Calu3 (cell line): ENCODE measurements at regions not wholly inside any gene's neighbourhood (a gene's known extent, or its start where the extent isn't known, plus 50 kb on each side); places are given as distances from the start of the nearest gene placed in this dataset.

ENCODE experiments used
- BruUV-seq: library from RNA; stranded (reverse); fragments of 400-500 nt; replicated peaks from 2 replicates; lab custom pipeline; 2021; lab: Mats Ljungman, UMichigan
- CTCF ChIA-PET: fragments of 300-600 bp; sonication (Branson Sonifier 250); formaldehyde crosslinking; loops from one replicate; lab custom pipeline; 2022; ENCODE audit warnings: antibody characterized with exemption; lab: Charles Lee
- DNase-seq: peaks from one replicate; pipeline ENCODE4 v3.0.0; 2022
- H3K27ac Mint-ChIP-seq: one replicate; pipeline ENCODE4 v1.8.0; 2022; ENCODE audit warnings: mixed read lengths; ENCODE audit not compliant: unreplicated experiment
- H3K27me3 Mint-ChIP-seq: one replicate; pipeline ENCODE4 v1.8.0; 2022; ENCODE audit warnings: mixed read lengths; ENCODE audit not compliant: unreplicated experiment
- H3K36me3 Mint-ChIP-seq: one replicate; pipeline ENCODE4 v1.8.0; 2022; ENCODE audit warnings: mild to moderate bottlenecking, moderate library complexity, mixed read lengths; ENCODE audit not compliant: insufficient read depth, unreplicated experiment
- H3K4me1 Mint-ChIP-seq: one replicate; pipeline ENCODE4 v1.8.0; 2022; ENCODE audit warnings: mild to moderate bottlenecking, low read depth, mixed read lengths; ENCODE audit not compliant: unreplicated experiment
- H3K4me3 Mint-ChIP-seq: one replicate; pipeline ENCODE4 v1.8.0; 2022; ENCODE audit warnings: mild to moderate bottlenecking, low read depth, moderate library complexity, mixed read lengths; ENCODE audit not compliant: unreplicated experiment
- H3K9me3 Mint-ChIP-seq: one replicate; pipeline ENCODE4 v1.8.0; 2022; ENCODE audit warnings: low read depth, mixed read lengths; ENCODE audit not compliant: unreplicated experiment
- intact Hi-C: fragments of 100-400 bp; cut with micrococcal nuclease; formaldehyde crosslinking; loops from one replicate; pipeline ENCODE4 v1.10.0; 2022; ENCODE audit not compliant: unreplicated experiment
- TF ChIP-seq, protein P1 (sequence below): fragments of 200-600 bp; IDR thresholded peaks from one replicate; pipeline ENCODE4 v1.8.0; 2022; ENCODE audit warnings: antibody characterized with exemption; ENCODE audit not compliant: unreplicated experiment

DNA sequence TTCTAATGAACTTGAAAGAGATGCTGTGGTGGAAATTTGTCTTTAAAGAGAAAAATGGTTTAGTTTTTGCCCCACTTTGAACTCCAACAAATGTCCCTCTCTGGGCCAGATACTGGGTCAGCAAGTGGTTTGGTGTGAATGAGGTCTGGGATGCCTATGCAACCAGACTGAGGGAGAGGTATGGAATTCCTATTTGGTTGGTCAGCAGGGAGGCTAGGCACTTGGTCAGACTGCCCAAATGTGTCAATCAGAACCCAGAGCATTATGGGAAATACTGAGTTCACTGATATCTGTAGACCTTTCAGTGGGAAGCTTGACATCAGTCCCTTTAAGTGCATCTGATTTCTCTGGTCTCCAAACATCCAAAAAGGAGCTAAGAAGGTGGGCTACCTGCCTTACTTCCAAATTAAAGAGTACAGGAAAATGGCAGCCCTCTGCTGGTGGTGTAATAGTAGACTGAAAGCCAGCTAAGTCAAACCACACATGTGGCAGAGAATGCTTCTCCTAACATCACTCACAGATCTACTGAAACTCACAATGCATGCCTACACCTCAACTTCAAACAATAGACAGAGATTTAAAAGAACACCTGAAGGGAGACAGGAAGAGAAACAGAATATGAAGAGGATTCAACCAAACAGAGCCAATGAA, 510.1 kb downstream of the PLA2G4A start:
- intact Hi-C loops, result no loop called here
- Mint-ChIP-seq H3K4me1 (no peaks in the 10 kb centered on the region), H3K27me3 (no peaks in the 10 kb centered on the region), H3K9me3 (peaks cover 2% of the 10 kb centered on the region), H3K27ac (no peak overlapping the region), H3K36me3 (no peaks in the 10 kb centered on the region), H3K4me3 (no peak overlapping the region)
- no peak for DNase-seq
- CTCF ChIA-PET, result no interaction called here
- BruUV-seq, result no TSS peak
- TF ChIP-seq, protein P1, sequence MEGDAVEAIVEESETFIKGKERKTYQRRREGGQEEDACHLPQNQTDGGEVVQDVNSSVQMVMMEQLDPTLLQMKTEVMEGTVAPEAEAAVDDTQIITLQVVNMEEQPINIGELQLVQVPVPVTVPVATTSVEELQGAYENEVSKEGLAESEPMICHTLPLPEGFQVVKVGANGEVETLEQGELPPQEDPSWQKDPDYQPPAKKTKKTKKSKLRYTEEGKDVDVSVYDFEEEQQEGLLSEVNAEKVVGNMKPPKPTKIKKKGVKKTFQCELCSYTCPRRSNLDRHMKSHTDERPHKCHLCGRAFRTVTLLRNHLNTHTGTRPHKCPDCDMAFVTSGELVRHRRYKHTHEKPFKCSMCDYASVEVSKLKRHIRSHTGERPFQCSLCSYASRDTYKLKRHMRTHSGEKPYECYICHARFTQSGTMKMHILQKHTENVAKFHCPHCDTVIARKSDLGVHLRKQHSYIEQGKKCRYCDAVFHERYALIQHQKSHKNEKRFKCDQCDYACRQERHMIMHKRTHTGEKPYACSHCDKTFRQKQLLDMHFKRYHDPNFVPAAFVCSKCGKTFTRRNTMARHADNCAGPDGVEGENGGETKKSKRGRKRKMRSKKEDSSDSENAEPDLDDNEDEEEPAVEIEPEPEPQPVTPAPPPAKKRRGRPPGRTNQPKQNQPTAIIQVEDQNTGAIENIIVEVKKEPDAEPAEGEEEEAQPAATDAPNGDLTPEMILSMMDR, result no peak

DNA sequence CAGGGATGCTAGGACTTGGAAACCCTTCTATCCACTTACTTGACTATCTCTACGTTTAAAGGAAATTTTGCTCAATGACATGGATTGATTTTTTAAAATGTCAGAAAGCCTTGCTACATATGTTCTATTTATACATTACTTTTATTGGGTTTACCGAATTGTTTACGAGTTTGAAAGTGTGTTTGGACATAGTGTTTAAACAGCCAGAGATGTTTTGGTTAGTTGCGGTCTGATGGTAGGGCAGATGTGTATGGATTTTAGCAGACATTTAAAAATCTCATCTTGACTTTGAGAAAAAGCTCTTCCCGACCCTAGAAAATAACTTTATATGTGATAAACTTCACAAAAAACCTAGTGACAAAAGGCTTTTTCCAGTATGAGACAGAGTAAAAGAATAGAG, 513.7 kb downstream of the PLA2G4A start:
- no peak for DNase-seq
- Mint-ChIP-seq H3K4me3 (no peak overlapping the region), H3K27me3 (no peaks in the 10 kb centered on the region), H3K27ac (no peak overlapping the region), H3K36me3 (no peaks in the 10 kb centered on the region), H3K4me1 (no peaks in the 10 kb centered on the region), H3K9me3 (no peaks in the 10 kb centered on the region)
- intact Hi-C loops, result no loop called here
- BruUV-seq, result no TSS peak
- TF ChIP-seq, protein P1, result no peak
- CTCF ChIA-PET, result no interaction called here

DNA sequence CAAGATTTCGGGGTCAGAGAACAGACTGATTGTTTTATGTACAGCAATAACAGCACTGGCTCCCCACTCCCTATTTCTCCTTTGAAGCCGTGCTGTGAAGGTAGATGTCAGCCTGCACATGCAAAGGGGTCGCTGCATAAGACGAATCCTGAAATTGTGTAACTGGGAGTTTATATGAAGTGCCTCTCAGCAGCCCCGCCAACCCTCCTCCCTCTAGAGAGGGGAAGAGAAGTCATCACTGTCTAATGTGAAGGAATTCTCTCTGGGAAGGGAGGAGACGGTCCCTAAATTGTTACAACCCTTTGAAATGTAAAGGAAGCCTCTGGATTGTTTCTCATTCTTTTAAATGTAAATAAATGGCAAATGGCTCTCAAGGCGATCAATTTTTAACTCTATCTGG, 545.3 kb downstream of the PLA2G4A start:
- Mint-ChIP-seq H3K4me1 (no peaks in the 10 kb centered on the region), H3K27me3 (no peaks in the 10 kb centered on the region), H3K4me3 (no peak overlapping the region), H3K27ac (no peak overlapping the region), H3K9me3 (no peaks in the 10 kb centered on the region), H3K36me3 (no peaks in the 10 kb centered on the region)
- CTCF ChIA-PET, result no interaction called here
- TF ChIP-seq, protein P1, result no peak
- BruUV-seq, result no TSS peak
- DNase-seq, result no peak
- intact Hi-C loops, result no loop called here

DNA sequence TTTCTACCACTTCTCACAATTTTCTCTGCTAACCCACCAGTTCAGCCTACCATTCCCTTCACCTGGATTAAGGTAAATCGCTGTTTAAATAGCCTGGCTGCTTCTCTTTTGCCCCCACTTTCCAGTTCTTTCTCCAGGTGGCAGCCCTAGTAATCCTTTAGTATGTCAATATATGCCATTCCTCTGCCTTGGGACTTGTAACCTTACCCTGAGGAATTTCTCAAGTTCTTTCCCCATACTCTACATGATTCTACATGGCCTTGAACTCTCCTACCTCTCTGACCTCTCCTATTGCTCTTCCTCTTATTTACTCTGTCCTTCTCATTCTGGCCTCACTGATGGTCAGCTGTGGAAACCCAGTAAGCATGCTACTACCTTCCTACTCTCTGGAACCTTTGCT, 546.0 kb downstream of the PLA2G4A start:
- CTCF ChIA-PET, result no interaction called here
- H3K4me3 Mint-ChIP-seq, result no peak overlapping the region
- no TSS peak for BruUV-seq
- no peaks in the 10 kb centered on the region for H3K36me3 Mint-ChIP-seq
- no peaks in the 10 kb centered on the region for H3K27me3 Mint-ChIP-seq
- intact Hi-C loops, result no loop called here
- no peak overlapping the region for H3K27ac Mint-ChIP-seq
- H3K9me3 Mint-ChIP-seq, result no peaks in the 10 kb centered on the region
- DNase-seq, result no peak
- TF ChIP-seq, protein P1, result no peak
- no peaks in the 10 kb centered on the region for H3K4me1 Mint-ChIP-seq
